GM23338 (cell line): ENCODE measurements at regions not wholly inside any gene's neighbourhood (a gene's known extent, or its start where the extent isn't known, plus 50 kb on each side); places are given as distances from the start of the nearest gene placed in this dataset.

Experiments
- ATAC-seq: fragments of 200-7000 bp; cut with Tn5 transposase; 3 replicates; pipeline ENCODE4 v1.9.1; 2020
- DNase-seq: peaks from one replicate; pipeline ENCODE4 v3.0.0-alpha.2; 2015; ENCODE audit warnings: low spot score
- H2AFZ ChIP-seq: fragments of 200-600 bp; sonication (generic); 2 replicates; pipeline ENCODE4 v1.8.0; 2016; ENCODE audit warnings: antibody characterized with exemption, mild to moderate bottlenecking, moderate library complexity
- H3F3A ChIP-seq: fragments of 200-600 bp; sonication (generic); replicated peaks from 2 replicates; pipeline ENCODE4 v1.8.0; 2017; ENCODE audit warnings: antibody characterized with exemption, mixed run types, low read depth
- H3K27ac ChIP-seq: fragments of 200-600 bp; sonication (generic); 2 replicates; pipeline ENCODE4 v1.6.1; 2016; ENCODE audit warnings: low read depth
- H3K27me3 ChIP-seq: fragments of 200-600 bp; sonication (generic); 2 replicates; pipeline ENCODE4 v1.8.0; 2016; ENCODE audit warnings: mild to moderate bottlenecking, mixed run types, moderate library complexity; ENCODE audit not compliant: insufficient read depth
- H3K36me3 ChIP-seq: fragments of 200-600 bp; sonication (generic); 2 replicates; pipeline ENCODE4 v1.8.0; 2016; ENCODE audit warnings: mild to moderate bottlenecking; ENCODE audit not compliant: insufficient read depth
- H3K4me1 ChIP-seq: fragments of 200-600 bp; sonication (generic); 2 replicates; pipeline ENCODE4 v1.8.0; 2016; ENCODE audit warnings: mild to moderate bottlenecking, moderate library complexity; ENCODE audit not compliant: insufficient read depth
- H3K4me2 ChIP-seq: fragments of 200-600 bp; sonication (generic); 2 replicates; pipeline ENCODE4 v1.7.1; 2017; ENCODE audit warnings: mixed run types
- H3K4me3 ChIP-seq: fragments of 200-600 bp; sonication (generic); 2 replicates; pipeline ENCODE4 v1.6.1; 2016; ENCODE audit warnings: mixed run types
- H3K79me2 ChIP-seq: fragments of 200-600 bp; sonication (generic); replicated peaks from 2 replicates; pipeline ENCODE4 v1.8.0; 2017; ENCODE audit warnings: mild to moderate bottlenecking; ENCODE audit not compliant: insufficient read depth
- H3K9me2 ChIP-seq: fragments of 200-600 bp; sonication (generic); 2 replicates; pipeline ENCODE4 v1.8.0; 2017; ENCODE audit not compliant: insufficient read depth
- H4K20me1 ChIP-seq: fragments of 200-600 bp; sonication (generic); replicated peaks from 2 replicates; pipeline ENCODE4 v1.8.0; 2017; ENCODE audit warnings: mild to moderate bottlenecking; ENCODE audit not compliant: insufficient read depth
- H3K27ac Mint-ChIP-seq: 2 replicates; pipeline ENCODE4 v1.8.0; 2020; ENCODE audit warnings: inconsistent platforms, mild to moderate bottlenecking, moderate library complexity, mixed read lengths
- H3K27me3 Mint-ChIP-seq: 3 replicates; pipeline ENCODE4 v1.8.0; 2022; ENCODE audit warnings: low read depth, mild to moderate bottlenecking, moderate library complexity, mixed read lengths, inconsistent platforms; ENCODE audit not compliant: insufficient read depth, poor library complexity
- H3K36me3 Mint-ChIP-seq: 3 replicates; pipeline ENCODE4 v1.8.0; 2021; ENCODE audit warnings: low read depth, mild to moderate bottlenecking, inconsistent platforms, moderate library complexity, mixed read lengths
- H3K4me1 Mint-ChIP-seq: 3 replicates; pipeline ENCODE4 v1.8.0; 2020; ENCODE audit warnings: mild to moderate bottlenecking, inconsistent platforms, mixed read lengths
- H3K4me3 Mint-ChIP-seq: 3 replicates; pipeline ENCODE4 v1.8.0; 2021; ENCODE audit warnings: moderate library complexity, mild to moderate bottlenecking, inconsistent platforms, mixed read lengths
- H3K9me3 Mint-ChIP-seq: 3 replicates; pipeline ENCODE4 v1.8.0; 2020; ENCODE audit warnings: moderate library complexity, mild to moderate bottlenecking, inconsistent platforms, mixed read lengths
- CREB1 ChIP-seq: fragments of 250-450 bp; sonication (Bioruptor Pico); IDR thresholded peaks from 2 replicates; pipeline ENCODE4 v1.5.0; 2020; ENCODE audit warnings: low read depth, mild to moderate bottlenecking, moderate library complexity
- EZH2 ChIP-seq: fragments of 200-600 bp; sonication (generic); IDR thresholded peaks from one replicate; pipeline ENCODE4 v1.8.0; 2017; ENCODE audit warnings: antibody characterized with exemption, mild to moderate bottlenecking, low read depth; ENCODE audit not compliant: unreplicated experiment
- EZH2phosphoT487 ChIP-seq: fragments of 200-600 bp; sonication (generic); IDR thresholded peaks from one replicate; pipeline ENCODE4 v1.8.1; 2018; ENCODE audit warnings: antibody characterized with exemption; ENCODE audit not compliant: unreplicated experiment
- JUNB ChIP-seq: IDR thresholded peaks from one replicate; pipeline ENCODE4 v1.6.1; 2016; ENCODE audit warnings: antibody characterized with exemption; ENCODE audit not compliant: unreplicated experiment
- NANOG ChIP-seq: IDR thresholded peaks from 2 replicates; pipeline ENCODE4 v1.6.1; 2016; ENCODE audit warnings: antibody characterized with exemption, borderline replicate concordance
- ZNF114 ChIP-seq: fragments of 250-450 bp; sonication (Bioruptor Pico); IDR thresholded peaks from 2 replicates; pipeline ENCODE4 v1.5.0; 2020; ENCODE audit warnings: mild to moderate bottlenecking, moderate library complexity
- ZNF331 ChIP-seq: fragments of 250-450 bp; sonication (Bioruptor Pico); IDR thresholded peaks from 2 replicates; pipeline ENCODE4 v1.5.0; 2020; ENCODE audit warnings: low read depth, mild to moderate bottlenecking, moderate library complexity
- TF ChIP-seq, protein P1 (sequence below): IDR thresholded peaks from 2 replicates; pipeline ENCODE4 v1.6.1; 2016; ENCODE audit warnings: antibody characterized with exemption
- TF ChIP-seq, protein P2 (sequence below): IDR thresholded peaks from one replicate; pipeline ENCODE4 v1.6.1; 2018; ENCODE audit warnings: antibody characterized with exemption; ENCODE audit not compliant: unreplicated experiment

DNA sequence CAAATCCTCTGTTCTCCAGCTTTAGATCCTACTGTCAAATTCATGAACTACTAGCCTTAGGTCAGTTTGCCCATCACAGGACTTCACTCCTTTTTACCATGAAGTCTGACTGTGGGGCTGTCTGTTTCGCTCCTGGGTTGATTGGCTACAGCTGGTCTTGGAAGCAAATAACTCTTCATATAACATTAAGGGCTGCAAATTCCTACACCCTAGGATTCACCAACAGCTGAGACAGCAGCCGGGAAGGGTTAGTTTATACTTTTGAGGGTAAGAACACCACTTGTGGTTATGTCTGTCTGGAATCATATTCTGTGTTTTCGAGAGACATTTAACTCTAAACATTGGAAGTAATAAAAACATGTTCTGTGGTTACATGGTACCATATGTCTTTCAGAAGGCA lies 55.9 kb upstream of the KIAA1217 start:
- no peak for TF ChIP-seq CREB1
- TF ChIP-seq, protein P1, sequence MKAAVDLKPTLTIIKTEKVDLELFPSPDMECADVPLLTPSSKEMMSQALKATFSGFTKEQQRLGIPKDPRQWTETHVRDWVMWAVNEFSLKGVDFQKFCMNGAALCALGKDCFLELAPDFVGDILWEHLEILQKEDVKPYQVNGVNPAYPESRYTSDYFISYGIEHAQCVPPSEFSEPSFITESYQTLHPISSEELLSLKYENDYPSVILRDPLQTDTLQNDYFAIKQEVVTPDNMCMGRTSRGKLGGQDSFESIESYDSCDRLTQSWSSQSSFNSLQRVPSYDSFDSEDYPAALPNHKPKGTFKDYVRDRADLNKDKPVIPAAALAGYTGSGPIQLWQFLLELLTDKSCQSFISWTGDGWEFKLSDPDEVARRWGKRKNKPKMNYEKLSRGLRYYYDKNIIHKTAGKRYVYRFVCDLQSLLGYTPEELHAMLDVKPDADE, result no peak
- no peak for TF ChIP-seq ZNF331 (CRISPR knock-in tag)
- TF ChIP-seq, protein P2, sequence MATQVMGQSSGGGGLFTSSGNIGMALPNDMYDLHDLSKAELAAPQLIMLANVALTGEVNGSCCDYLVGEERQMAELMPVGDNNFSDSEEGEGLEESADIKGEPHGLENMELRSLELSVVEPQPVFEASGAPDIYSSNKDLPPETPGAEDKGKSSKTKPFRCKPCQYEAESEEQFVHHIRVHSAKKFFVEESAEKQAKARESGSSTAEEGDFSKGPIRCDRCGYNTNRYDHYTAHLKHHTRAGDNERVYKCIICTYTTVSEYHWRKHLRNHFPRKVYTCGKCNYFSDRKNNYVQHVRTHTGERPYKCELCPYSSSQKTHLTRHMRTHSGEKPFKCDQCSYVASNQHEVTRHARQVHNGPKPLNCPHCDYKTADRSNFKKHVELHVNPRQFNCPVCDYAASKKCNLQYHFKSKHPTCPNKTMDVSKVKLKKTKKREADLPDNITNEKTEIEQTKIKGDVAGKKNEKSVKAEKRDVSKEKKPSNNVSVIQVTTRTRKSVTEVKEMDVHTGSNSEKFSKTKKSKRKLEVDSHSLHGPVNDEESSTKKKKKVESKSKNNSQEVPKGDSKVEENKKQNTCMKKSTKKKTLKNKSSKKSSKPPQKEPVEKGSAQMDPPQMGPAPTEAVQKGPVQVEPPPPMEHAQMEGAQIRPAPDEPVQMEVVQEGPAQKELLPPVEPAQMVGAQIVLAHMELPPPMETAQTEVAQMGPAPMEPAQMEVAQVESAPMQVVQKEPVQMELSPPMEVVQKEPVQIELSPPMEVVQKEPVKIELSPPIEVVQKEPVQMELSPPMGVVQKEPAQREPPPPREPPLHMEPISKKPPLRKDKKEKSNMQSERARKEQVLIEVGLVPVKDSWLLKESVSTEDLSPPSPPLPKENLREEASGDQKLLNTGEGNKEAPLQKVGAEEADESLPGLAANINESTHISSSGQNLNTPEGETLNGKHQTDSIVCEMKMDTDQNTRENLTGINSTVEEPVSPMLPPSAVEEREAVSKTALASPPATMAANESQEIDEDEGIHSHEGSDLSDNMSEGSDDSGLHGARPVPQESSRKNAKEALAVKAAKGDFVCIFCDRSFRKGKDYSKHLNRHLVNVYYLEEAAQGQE, result no peak
- TF ChIP-seq EZH2, result no peak
- TF ChIP-seq EZH2phosphoT487, result no peak
- TF ChIP-seq ZNF114 (CRISPR knock-in tag), result no peak
- H3K27me3 Mint-ChIP-seq, result peaks cover 6% of the 10 kb centered on the region
- H3K4me3 Mint-ChIP-seq, result no peak overlapping the region
- ATAC-seq, result no peak
- Histone ChIP-seq H4K20me1 (no peaks in the 10 kb centered on the region), H3K4me3 (no peak overlapping the region), H3K4me1 (no peaks in the 10 kb centered on the region), H2AFZ (no peak overlapping the region), H3F3A (no peaks in the 10 kb centered on the region), H3K4me2 (no peak overlapping the region), H3K36me3 (no peaks in the 10 kb centered on the region), H3K9me2 (no peaks in the 10 kb centered on the region), H3K27me3 (no peaks in the 10 kb centered on the region), H3K27ac (no peak overlapping the region), H3K79me2 (no peaks in the 10 kb centered on the region)
- no peaks in the 10 kb centered on the region for H3K36me3 Mint-ChIP-seq
- H3K4me1 Mint-ChIP-seq, result peaks cover 5% of the 10 kb centered on the region; the same call in 2 of the 3 replicates
- H3K27ac Mint-ChIP-seq, result no peak overlapping the region
- no peak for DNase-seq
- H3K9me3 Mint-ChIP-seq, result no peaks in the 10 kb centered on the region; the same call in 2 of the 3 replicates

DNA sequence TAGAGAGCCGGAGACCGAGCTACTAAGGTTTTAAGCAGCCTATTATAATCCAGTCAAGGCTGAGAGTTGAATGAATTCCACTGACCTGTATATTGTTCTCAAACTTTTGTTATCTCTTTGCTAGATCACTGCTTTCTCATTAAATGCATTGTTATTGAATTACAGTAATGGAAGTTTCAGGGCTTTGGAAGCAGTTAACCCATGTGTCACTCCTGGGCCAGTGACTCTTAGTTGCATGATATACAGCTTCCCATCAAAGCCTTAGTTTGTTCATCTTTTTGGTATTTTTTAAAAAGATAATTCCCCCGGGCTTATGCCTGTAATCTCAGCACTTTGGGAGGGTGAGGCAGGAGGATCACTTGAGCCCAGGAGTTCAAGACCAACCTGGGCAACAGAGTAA lies 55.4 kb upstream of the KIAA1217 start:
- no peaks in the 10 kb centered on the region for H3K4me1 ChIP-seq
- no peak overlapping the region for H3K27ac ChIP-seq
- H3K9me2 ChIP-seq, result no peaks in the 10 kb centered on the region
- DNase-seq (no peak), ATAC-seq (no peak)
- Mint-ChIP-seq H3K36me3 (no peaks in the 10 kb centered on the region), H3K27me3 (peaks cover 6% of the 10 kb centered on the region), H3K4me1 (peaks cover 5% of the 10 kb centered on the region; the same call in 2 of the 3 replicates), H3K4me3 (no peak overlapping the region), H3K27ac (no peak overlapping the region), H3K9me3 (no peaks in the 10 kb centered on the region; the same call in 2 of the 3 replicates)
- H3K4me3 ChIP-seq, result no peak overlapping the region
- no peak overlapping the region for H3K4me2 ChIP-seq
- H3K27me3 ChIP-seq, result no peaks in the 10 kb centered on the region
- H3K79me2 ChIP-seq, result no peaks in the 10 kb centered on the region
- no peaks in the 10 kb centered on the region for H4K20me1 ChIP-seq
- H3F3A ChIP-seq, result no peaks in the 10 kb centered on the region
- 0 out of 2 replicates have a peak overlapping the region, but pooled peaks have one; percentile 7 for H2AFZ ChIP-seq
- H3K36me3 ChIP-seq, result no peaks in the 10 kb centered on the region
- TF ChIP-seq EZH2phosphoT487, result no peak
- TF ChIP-seq, protein P2, result no peak
- no peak for TF ChIP-seq ZNF331 (CRISPR knock-in tag)
- no peak for TF ChIP-seq NANOG
- no peak for TF ChIP-seq JUNB
- no peak for TF ChIP-seq EZH2
